HepG2 (cell line): ENCODE measurements at regions not wholly inside any gene's neighbourhood (a gene's known extent, or its start where the extent isn't known, plus 50 kb on each side); places are given as distances from the start of the nearest gene placed in this dataset.

ENCODE experiments used
- CBX2 ChIP-seq, 2 experiments: fragments of 200-600 bp in 1 of 2; sonication (generic); formaldehyde crosslinking in 1 of 2; IDR thresholded peaks; 2 replicates each; pipeline versions ENCODE4 v1.7.0 to v1.8.1; 2018 to 2022; ENCODE audit warnings: low read depth in 2 of 2, low read length in 1 of 2, mild to moderate bottlenecking in 1 of 2, missing genetic modification reagents in 1 of 2
- ELF3 ChIP-seq: IDR thresholded peaks from 2 replicates; pipeline ENCODE4 v1.6.1; 2016; ENCODE audit warnings: missing genetic modification reagents, missing compliant biosample characterization
- KAT7 ChIP-seq: IDR thresholded peaks from 2 replicates; pipeline ENCODE4 v1.6.1; 2018; ENCODE audit warnings: borderline replicate concordance, missing compliant biosample characterization
- MEIS2 ChIP-seq: sonication (generic); formaldehyde crosslinking; IDR thresholded peaks from 2 replicates; pipeline ENCODE4 v1.9.0; 2021; ENCODE audit warnings: mild to moderate bottlenecking, missing genetic modification reagents
- NFE2 ChIP-seq: sonication (generic); formaldehyde crosslinking; IDR thresholded peaks from 2 replicates; pipeline ENCODE4 v1.4.0; 2020; ENCODE audit warnings: missing genetic modification reagents
- PLRG1 ChIP-seq: fragments of 450-650 bp; conservative IDR thresholded peaks from 2 replicates; pipeline ENCODE4 v1.6.1; 2016
- RELA ChIP-seq: sonication (generic); formaldehyde crosslinking; IDR thresholded peaks from 2 replicates; pipeline ENCODE4 v1.4.0; 2020; ENCODE audit warnings: missing genetic modification reagents
- RFX5 ChIP-seq: IDR thresholded peaks from 2 replicates; pipeline ENCODE4 v1.6.1; 2011; ENCODE audit warnings: low read depth, low read length, improper control_type of control experiment
- TAF1 ChIP-seq: sonication (generic); formaldehyde crosslinking; IDR thresholded peaks from 2 replicates; pipeline ENCODE4 v1.4.0; 2020; ENCODE audit warnings: missing genetic modification reagents
- TEAD3 ChIP-seq: optimal IDR thresholded peaks from 2 replicates; pipeline ENCODE3; 2016; ENCODE audit warnings: borderline replicate concordance
- ZMAT3 ChIP-seq: sonication (generic); formaldehyde crosslinking; conservative IDR thresholded peaks from 2 replicates; pipeline ENCODE4 v1.7.0; 2021; ENCODE audit warnings: missing genetic modification reagents
- ZNF274 ChIP-seq: sonication (generic); formaldehyde crosslinking; IDR thresholded peaks from 2 replicates; pipeline ENCODE4 v1.5.1; 2020; ENCODE audit warnings: mild to moderate bottlenecking, missing genetic modification reagents
- ZNF33B ChIP-seq: sonication (generic); formaldehyde crosslinking; IDR thresholded peaks from 2 replicates; pipeline ENCODE4 v1.5.1; 2020; ENCODE audit warnings: mild to moderate bottlenecking, missing genetic modification reagents
- ZNF558 ChIP-seq: sonication (generic); formaldehyde crosslinking; IDR thresholded peaks from 2 replicates; pipeline ENCODE4 v1.9.0; 2022; ENCODE audit warnings: mild to moderate bottlenecking, missing genetic modification reagents, borderline replicate concordance
- ZNF563 ChIP-seq: sonication (generic); formaldehyde crosslinking; IDR thresholded peaks from 2 replicates; pipeline ENCODE4 v1.8.0; 2022; ENCODE audit warnings: mild to moderate bottlenecking, moderate library complexity, missing genetic modification reagents
- ZNF644 ChIP-seq: IDR thresholded peaks from 2 replicates; pipeline ENCODE4 v1.6.1; 2016; ENCODE audit warnings: low read depth
- ZNF746 ChIP-seq: sonication (generic); formaldehyde crosslinking; IDR thresholded peaks from 2 replicates; pipeline ENCODE4 v1.8.0; 2022; ENCODE audit warnings: mild to moderate bottlenecking, missing genetic modification reagents
- TF ChIP-seq, protein P1 (sequence below): sonication (generic); formaldehyde crosslinking; IDR thresholded peaks from 2 replicates; pipeline ENCODE4 v1.4.0; 2020; ENCODE audit warnings: missing genetic modification reagents, borderline replicate concordance
- TF ChIP-seq, protein P2 (sequence below): IDR thresholded peaks from 2 replicates; pipeline ENCODE4 v1.6.1; 2018; ENCODE audit warnings: missing genetic modification reagents
- TF ChIP-seq, protein P3 (sequence below): sonication (generic); formaldehyde crosslinking; IDR thresholded peaks from 2 replicates; pipeline ENCODE4 v1.5.0; 2020; ENCODE audit warnings: missing genetic modification reagents
- TF ChIP-seq, protein P4 (sequence below): sonication (generic); formaldehyde crosslinking; IDR thresholded peaks from 2 replicates; pipeline ENCODE4 v1.9.0; 2022; ENCODE audit warnings: missing genetic modification reagents, mild to moderate bottlenecking, borderline replicate concordance
- TF ChIP-seq, protein P5 (sequence below): sonication (generic); formaldehyde crosslinking; conservative IDR thresholded peaks from 2 replicates; pipeline ENCODE4 v1.8.0; 2022; ENCODE audit warnings: low read depth, missing genetic modification reagents
- TF ChIP-seq, protein P6 (sequence below): IDR thresholded peaks from 2 replicates; pipeline ENCODE4 v1.6.1; 2012; ENCODE audit warnings: inconsistent platforms
- TF ChIP-seq, protein P7 (sequence below): sonication (generic); formaldehyde crosslinking; IDR thresholded peaks from 2 replicates; pipeline ENCODE4 v1.5.0; 2020; ENCODE audit warnings: missing genetic modification reagents

DNA sequence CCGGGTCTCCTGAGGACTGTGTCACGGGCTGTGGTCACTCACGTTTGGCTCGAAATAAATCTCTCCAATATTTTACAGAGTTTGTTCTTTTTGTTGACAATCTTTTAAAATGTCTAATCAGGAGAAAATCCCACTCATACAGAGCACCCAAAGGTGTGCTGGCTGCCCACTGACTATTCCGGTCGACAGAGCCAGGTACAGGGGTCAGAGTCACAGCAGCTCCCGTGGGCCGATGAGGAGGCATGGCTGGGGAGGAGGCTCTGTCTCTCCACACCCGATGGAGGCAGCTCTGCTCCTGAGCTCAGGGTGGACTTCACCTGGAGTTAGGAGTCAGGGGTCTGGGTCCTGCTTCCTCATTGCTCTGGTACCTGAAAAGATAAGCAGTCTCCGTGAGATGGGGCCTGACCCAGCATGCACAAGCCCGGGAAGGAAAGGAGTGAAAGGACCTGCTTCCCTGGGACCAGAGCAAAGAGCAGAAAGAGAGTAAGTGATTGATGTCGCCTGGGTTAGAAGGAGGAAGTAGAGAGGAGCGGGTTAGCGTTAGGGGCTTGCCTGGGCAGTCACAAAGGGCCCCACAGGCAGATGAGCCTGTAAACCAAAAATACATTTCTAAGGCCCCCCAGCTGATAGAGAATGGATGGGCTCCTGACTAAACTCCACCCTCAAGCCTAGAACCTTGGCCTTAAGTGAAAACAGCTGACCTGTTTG lies 53.5 kb upstream of the UNC93A start (continued):
- no peak for TF ChIP-seq RELA
- TF ChIP-seq NFE2: no peak
- no peak for TF ChIP-seq PLRG1
- TF ChIP-seq, protein P1, sequence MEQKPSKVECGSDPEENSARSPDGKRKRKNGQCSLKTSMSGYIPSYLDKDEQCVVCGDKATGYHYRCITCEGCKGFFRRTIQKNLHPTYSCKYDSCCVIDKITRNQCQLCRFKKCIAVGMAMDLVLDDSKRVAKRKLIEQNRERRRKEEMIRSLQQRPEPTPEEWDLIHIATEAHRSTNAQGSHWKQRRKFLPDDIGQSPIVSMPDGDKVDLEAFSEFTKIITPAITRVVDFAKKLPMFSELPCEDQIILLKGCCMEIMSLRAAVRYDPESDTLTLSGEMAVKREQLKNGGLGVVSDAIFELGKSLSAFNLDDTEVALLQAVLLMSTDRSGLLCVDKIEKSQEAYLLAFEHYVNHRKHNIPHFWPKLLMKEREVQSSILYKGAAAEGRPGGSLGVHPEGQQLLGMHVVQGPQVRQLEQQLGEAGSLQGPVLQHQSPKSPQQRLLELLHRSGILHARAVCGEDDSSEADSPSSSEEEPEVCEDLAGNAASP (CRISPR knock-in tag): no peak
- TF ChIP-seq, protein P2, sequence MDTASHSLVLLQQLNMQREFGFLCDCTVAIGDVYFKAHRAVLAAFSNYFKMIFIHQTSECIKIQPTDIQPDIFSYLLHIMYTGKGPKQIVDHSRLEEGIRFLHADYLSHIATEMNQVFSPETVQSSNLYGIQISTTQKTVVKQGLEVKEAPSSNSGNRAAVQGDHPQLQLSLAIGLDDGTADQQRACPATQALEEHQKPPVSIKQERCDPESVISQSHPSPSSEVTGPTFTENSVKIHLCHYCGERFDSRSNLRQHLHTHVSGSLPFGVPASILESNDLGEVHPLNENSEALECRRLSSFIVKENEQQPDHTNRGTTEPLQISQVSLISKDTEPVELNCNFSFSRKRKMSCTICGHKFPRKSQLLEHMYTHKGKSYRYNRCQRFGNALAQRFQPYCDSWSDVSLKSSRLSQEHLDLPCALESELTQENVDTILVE (CRISPR knock-in tag): no peak
- TF ChIP-seq, protein P3, sequence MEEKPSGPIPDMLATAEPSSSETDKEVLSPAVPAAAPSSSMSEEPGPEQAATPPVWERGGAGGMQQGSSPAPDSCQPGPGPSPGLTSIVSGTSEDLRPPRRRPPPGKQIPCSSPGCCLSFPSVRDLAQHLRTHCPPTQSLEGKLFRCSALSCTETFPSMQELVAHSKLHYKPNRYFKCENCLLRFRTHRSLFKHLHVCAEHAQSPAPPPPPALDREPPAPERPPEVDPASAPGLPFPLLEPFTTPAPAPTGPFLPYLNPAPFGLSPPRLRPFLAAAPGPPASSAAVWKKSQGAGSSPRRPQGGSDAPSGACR (CRISPR knock-in tag): no peak
- TF ChIP-seq ZMAT3 (CRISPR knock-in tag): peak; percentile 3; the same call in 1 of the 2 replicates
- TF ChIP-seq RFX5: no peak
- TF ChIP-seq, protein P4, sequence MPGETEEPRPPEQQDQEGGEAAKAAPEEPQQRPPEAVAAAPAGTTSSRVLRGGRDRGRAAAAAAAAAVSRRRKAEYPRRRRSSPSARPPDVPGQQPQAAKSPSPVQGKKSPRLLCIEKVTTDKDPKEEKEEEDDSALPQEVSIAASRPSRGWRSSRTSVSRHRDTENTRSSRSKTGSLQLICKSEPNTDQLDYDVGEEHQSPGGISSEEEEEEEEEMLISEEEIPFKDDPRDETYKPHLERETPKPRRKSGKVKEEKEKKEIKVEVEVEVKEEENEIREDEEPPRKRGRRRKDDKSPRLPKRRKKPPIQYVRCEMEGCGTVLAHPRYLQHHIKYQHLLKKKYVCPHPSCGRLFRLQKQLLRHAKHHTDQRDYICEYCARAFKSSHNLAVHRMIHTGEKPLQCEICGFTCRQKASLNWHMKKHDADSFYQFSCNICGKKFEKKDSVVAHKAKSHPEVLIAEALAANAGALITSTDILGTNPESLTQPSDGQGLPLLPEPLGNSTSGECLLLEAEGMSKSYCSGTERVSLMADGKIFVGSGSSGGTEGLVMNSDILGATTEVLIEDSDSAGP: no peak
- peak; percentile 18 for TF ChIP-seq TEAD3 (CRISPR knock-in tag)
- TF ChIP-seq ZNF274 (CRISPR knock-in tag): 0 out of 2 replicates have a peak, but pooled peaks have one; percentile 10
- TF ChIP-seq ZNF558 (CRISPR knock-in tag): 0 out of 2 replicates have a peak, but pooled peaks have one; percentile 55
- TF ChIP-seq MEIS2: no peak
- TF ChIP-seq KAT7 (CRISPR knock-in tag): peak; percentile 17
- no peak; the same call in 1 of the 2 replicates for TF ChIP-seq ZNF33B (CRISPR knock-in tag)
- TF ChIP-seq ELF3 (CRISPR knock-in tag): peak; percentile 43; the same call in 1 of the 2 replicates
- TF ChIP-seq ZNF644 (CRISPR knock-in tag): no peak
- TF ChIP-seq, protein P5, sequence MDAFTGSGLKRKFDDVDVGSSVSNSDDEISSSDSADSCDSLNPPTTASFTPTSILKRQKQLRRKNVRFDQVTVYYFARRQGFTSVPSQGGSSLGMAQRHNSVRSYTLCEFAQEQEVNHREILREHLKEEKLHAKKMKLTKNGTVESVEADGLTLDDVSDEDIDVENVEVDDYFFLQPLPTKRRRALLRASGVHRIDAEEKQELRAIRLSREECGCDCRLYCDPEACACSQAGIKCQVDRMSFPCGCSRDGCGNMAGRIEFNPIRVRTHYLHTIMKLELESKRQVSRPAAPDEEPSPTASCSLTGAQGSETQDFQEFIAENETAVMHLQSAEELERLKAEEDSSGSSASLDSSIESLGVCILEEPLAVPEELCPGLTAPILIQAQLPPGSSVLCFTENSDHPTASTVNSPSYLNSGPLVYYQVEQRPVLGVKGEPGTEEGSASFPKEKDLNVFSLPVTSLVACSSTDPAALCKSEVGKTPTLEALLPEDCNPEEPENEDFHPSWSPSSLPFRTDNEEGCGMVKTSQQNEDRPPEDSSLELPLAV (CRISPR knock-in tag): no peak
- TF ChIP-seq ZNF563 (CRISPR knock-in tag): no peak
- no peak for TF ChIP-seq TAF1 (CRISPR knock-in tag)
- TF ChIP-seq, protein P6, sequence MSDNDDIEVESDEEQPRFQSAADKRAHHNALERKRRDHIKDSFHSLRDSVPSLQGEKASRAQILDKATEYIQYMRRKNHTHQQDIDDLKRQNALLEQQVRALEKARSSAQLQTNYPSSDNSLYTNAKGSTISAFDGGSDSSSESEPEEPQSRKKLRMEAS: no peak
- TF ChIP-seq CBX2 (IDR thresholded peaks at IDR 0.05; ENCODE audit: low read depth, low read length): no peak
- no peak for TF ChIP-seq CBX2 (CRISPR knock-in tag; IDR thresholded peaks at IDR 0.05; ENCODE audit: low read depth)
- TF ChIP-seq, protein P7, sequence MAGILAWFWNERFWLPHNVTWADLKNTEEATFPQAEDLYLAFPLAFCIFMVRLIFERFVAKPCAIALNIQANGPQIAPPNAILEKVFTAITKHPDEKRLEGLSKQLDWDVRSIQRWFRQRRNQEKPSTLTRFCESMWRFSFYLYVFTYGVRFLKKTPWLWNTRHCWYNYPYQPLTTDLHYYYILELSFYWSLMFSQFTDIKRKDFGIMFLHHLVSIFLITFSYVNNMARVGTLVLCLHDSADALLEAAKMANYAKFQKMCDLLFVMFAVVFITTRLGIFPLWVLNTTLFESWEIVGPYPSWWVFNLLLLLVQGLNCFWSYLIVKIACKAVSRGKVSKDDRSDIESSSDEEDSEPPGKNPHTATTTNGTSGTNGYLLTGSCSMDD: no peak
- TF ChIP-seq ZNF746: no peak
